ENCODE measurements at regions not wholly inside any gene's neighbourhood (a gene's known extent, or its start where the extent isn't known, plus 50 kb on each side); places are given as distances from the start of the nearest gene placed in this dataset.

DNA sequence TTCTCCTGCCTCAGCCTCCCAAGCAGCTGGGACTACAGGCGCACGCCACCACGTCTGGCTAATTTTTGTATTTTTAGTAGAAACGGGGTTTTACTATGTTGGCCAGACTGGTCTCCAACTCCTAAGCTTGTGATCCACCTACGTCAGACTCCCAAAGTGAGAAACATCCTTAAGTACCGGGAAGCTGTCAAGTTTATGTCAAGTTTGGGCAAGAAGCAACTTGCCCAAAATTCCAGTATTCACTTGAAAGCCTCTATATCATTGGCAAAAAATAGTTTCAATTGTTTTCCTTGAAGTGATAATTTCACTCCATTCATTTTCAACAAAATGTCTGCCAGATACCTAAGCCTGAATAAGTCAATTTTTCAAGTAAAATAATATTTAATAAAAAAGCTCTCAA lies 370.0 kb downstream of the FBXO8 start:
- Histone ChIP-seq H3K9ac (ENCODE audit: low read depth, low read length, poor library complexity, severe bottlenecking) (no peak overlapping the region), H3K9me3 (ENCODE audit: insufficient read depth, low read depth, low read length) (no peaks in the 10 kb centered on the region), H3K27me3 (ENCODE audit: insufficient read depth, low read length, poor library complexity, severe bottlenecking) (no peaks in the 10 kb centered on the region), H3K36me3 (ENCODE audit: insufficient read depth, low read length) (no peaks in the 10 kb centered on the region), H3F3A (ENCODE audit: low read depth) (no peaks in the 10 kb centered on the region), H3K4me1 (ENCODE audit: insufficient read depth, low read length, poor library complexity, severe bottlenecking) (peaks cover 3% of the 10 kb centered on the region), H3K9me2 (replicated peaks; ENCODE audit: low read depth, low read length) (no peaks in the 10 kb centered on the region), H3K4me3 (ENCODE audit: low read length, poor library complexity, severe bottlenecking) (no peak overlapping the region), H3K4me2 (ENCODE audit: low read depth, low read length, poor library complexity, severe bottlenecking) (no peak overlapping the region), H2AFZ (ENCODE audit: low read length) (no peak overlapping the region), H4K20me1 (ENCODE audit: insufficient read depth, low read length, poor library complexity, severe bottlenecking) (no peaks in the 10 kb centered on the region), H3K79me2 (ENCODE audit: insufficient read depth, low read length) (no peaks in the 10 kb centered on the region)
- TF ChIP-seq, protein P1, sequence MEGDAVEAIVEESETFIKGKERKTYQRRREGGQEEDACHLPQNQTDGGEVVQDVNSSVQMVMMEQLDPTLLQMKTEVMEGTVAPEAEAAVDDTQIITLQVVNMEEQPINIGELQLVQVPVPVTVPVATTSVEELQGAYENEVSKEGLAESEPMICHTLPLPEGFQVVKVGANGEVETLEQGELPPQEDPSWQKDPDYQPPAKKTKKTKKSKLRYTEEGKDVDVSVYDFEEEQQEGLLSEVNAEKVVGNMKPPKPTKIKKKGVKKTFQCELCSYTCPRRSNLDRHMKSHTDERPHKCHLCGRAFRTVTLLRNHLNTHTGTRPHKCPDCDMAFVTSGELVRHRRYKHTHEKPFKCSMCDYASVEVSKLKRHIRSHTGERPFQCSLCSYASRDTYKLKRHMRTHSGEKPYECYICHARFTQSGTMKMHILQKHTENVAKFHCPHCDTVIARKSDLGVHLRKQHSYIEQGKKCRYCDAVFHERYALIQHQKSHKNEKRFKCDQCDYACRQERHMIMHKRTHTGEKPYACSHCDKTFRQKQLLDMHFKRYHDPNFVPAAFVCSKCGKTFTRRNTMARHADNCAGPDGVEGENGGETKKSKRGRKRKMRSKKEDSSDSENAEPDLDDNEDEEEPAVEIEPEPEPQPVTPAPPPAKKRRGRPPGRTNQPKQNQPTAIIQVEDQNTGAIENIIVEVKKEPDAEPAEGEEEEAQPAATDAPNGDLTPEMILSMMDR (conservative IDR thresholded peaks at IDR 0.05; ENCODE audit: low read length): no peak
- no peak for TF ChIP-seq EZH2phosphoT487 (IDR thresholded peaks at IDR 0.05; ENCODE audit: borderline replicate concordance)

DNA sequence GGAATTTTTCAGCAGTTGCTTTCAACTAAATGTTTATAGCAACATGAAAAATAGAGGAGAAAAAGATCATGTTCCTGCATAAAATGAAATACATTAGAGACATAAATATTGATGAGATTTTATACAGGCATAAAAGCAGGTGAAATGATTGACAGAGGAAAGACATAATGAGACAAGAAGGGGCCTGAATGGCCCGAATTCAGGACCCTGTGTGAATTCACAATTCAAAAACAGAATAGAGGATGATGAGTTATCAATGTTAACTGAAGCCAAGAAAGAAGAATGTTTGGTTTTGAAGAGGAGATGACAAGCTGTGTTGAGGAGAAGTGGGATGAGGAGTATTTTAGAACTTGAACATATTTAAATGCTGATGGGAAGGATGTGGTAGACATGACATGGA lies 371.1 kb downstream of the FBXO8 start:
- H3K9me3 ChIP-seq (ENCODE audit: insufficient read depth, low read depth, low read length): no peaks in the 10 kb centered on the region
- no peak for TF ChIP-seq EZH2phosphoT487 (IDR thresholded peaks at IDR 0.05; ENCODE audit: borderline replicate concordance)

DNA sequence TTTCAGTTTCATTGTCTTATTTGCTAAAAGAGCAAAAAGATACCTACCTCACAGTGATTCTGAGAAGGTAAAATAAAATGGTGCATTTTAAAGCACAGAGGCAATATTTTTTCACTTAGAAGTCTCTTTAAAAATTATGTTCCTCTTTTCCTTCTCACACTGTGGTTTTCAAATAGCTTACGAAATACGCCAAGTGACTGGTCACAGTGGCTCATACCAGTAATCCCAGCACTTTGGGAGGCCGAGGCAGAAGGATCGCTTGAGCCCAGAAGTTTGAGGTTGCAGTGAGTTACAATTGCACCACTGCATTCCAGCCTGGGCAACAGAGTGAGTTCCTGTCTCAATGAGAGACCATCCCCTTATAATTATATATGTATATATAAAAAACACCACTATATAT lies 372.6 kb downstream of the FBXO8 start:
- H3K27me3 ChIP-seq (ENCODE audit: insufficient read depth, low read length, poor library complexity, severe bottlenecking): no peaks in the 10 kb centered on the region
- H3K9me2 ChIP-seq (replicated peaks; ENCODE audit: low read depth, low read length): no peaks in the 10 kb centered on the region
- no peak overlapping the region for H3K4me2 ChIP-seq (ENCODE audit: low read depth, low read length, poor library complexity, severe bottlenecking)
- H3K79me2 ChIP-seq (ENCODE audit: insufficient read depth, low read length): no peaks in the 10 kb centered on the region
- H2AFZ ChIP-seq (ENCODE audit: low read length): no peak overlapping the region
- H3F3A ChIP-seq (ENCODE audit: low read depth): no peaks in the 10 kb centered on the region
- no peaks in the 10 kb centered on the region for H4K20me1 ChIP-seq (ENCODE audit: insufficient read depth, low read length, poor library complexity, severe bottlenecking)
- H3K36me3 ChIP-seq (ENCODE audit: insufficient read depth, low read length): no peaks in the 10 kb centered on the region
- peaks cover 3% of the 10 kb centered on the region for H3K4me1 ChIP-seq (ENCODE audit: insufficient read depth, low read length, poor library complexity, severe bottlenecking)
- no peaks in the 10 kb centered on the region for H3K9me3 ChIP-seq (ENCODE audit: insufficient read depth, low read depth, low read length)
- H3K9ac ChIP-seq (ENCODE audit: low read depth, low read length, poor library complexity, severe bottlenecking): no peak overlapping the region
- H3K4me3 ChIP-seq (ENCODE audit: low read length, poor library complexity, severe bottlenecking): no peak overlapping the region
- TF ChIP-seq EZH2phosphoT487 (IDR thresholded peaks at IDR 0.05; ENCODE audit: borderline replicate concordance): no peak
- TF ChIP-seq, protein P1 (conservative IDR thresholded peaks at IDR 0.05; ENCODE audit: low read length): no peak

More for the DNA sequence above, 371.1 kb downstream of the FBXO8 start:
- Histone ChIP-seq H3K27me3 (ENCODE audit: insufficient read depth, low read length, poor library complexity, severe bottlenecking) (no peaks in the 10 kb centered on the region), H4K20me1 (ENCODE audit: insufficient read depth, low read length, poor library complexity, severe bottlenecking) (no peaks in the 10 kb centered on the region), H3K4me1 (ENCODE audit: insufficient read depth, low read length, poor library complexity, severe bottlenecking) (peaks cover 3% of the 10 kb centered on the region), H3K4me3 (ENCODE audit: low read length, poor library complexity, severe bottlenecking) (no peak overlapping the region), H3K9ac (ENCODE audit: low read depth, low read length, poor library complexity, severe bottlenecking) (no peak overlapping the region), H3K4me2 (ENCODE audit: low read depth, low read length, poor library complexity, severe bottlenecking) (no peak overlapping the region), H3K36me3 (ENCODE audit: insufficient read depth, low read length) (no peaks in the 10 kb centered on the region), H2AFZ (ENCODE audit: low read length) (no peak overlapping the region), H3F3A (ENCODE audit: low read depth) (no peaks in the 10 kb centered on the region), H3K9me2 (replicated peaks; ENCODE audit: low read depth, low read length) (no peaks in the 10 kb centered on the region), H3K79me2 (ENCODE audit: insufficient read depth, low read length) (no peaks in the 10 kb centered on the region)

DNA sequence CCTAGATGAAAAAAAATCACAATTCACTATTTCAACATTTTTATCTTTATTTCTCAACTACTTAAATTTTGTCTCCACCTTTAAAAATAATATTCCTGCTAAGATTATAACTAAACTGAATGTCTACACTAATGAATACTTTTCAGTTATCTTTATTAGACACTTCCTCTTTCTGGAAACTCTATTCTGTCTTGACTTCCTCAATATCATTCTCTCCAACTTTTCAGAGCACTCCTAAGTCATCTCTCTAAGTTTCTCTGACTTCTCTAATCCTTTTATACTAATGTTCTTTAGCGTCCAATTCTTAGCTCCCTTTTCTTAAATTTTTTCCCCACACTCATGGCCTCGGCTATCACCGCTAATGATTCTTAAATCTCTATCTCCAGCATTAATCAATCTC lies 374.2 kb downstream of the FBXO8 start:
- Histone ChIP-seq H3K4me3 (ENCODE audit: low read length, poor library complexity, severe bottlenecking) (no peak overlapping the region), H3K27me3 (ENCODE audit: insufficient read depth, low read length, poor library complexity, severe bottlenecking) (no peaks in the 10 kb centered on the region), H3K9me2 (replicated peaks; ENCODE audit: low read depth, low read length) (no peaks in the 10 kb centered on the region), H3K4me1 (ENCODE audit: insufficient read depth, low read length, poor library complexity, severe bottlenecking) (peaks cover 3% of the 10 kb centered on the region), H2AFZ (ENCODE audit: low read length) (no peak overlapping the region), H3K36me3 (ENCODE audit: insufficient read depth, low read length) (no peaks in the 10 kb centered on the region), H3K4me2 (ENCODE audit: low read depth, low read length, poor library complexity, severe bottlenecking) (no peak overlapping the region), H3K79me2 (ENCODE audit: insufficient read depth, low read length) (no peaks in the 10 kb centered on the region), H3K9me3 (ENCODE audit: insufficient read depth, low read depth, low read length) (no peaks in the 10 kb centered on the region), H4K20me1 (ENCODE audit: insufficient read depth, low read length, poor library complexity, severe bottlenecking) (no peaks in the 10 kb centered on the region), H3K9ac (ENCODE audit: low read depth, low read length, poor library complexity, severe bottlenecking) (no peak overlapping the region), H3F3A (ENCODE audit: low read depth) (no peaks in the 10 kb centered on the region)
- TF ChIP-seq EZH2phosphoT487 (IDR thresholded peaks at IDR 0.05; ENCODE audit: borderline replicate concordance): no peak
- TF ChIP-seq, protein P1 (conservative IDR thresholded peaks at IDR 0.05; ENCODE audit: low read length): no peak

Measured in Loucy (cell line).